ENCODE measurements at regions not wholly inside any gene's neighbourhood (a gene's known extent, or its start where the extent isn't known, plus 50 kb on each side); places are given as distances from the start of the nearest gene placed in this dataset.

- no peak for TF ChIP-seq POLR2AphosphoS5 (IDR thresholded peaks at IDR 0.05; ENCODE audit: borderline replicate concordance, low read depth, low read length)
- TF ChIP-seq EZH2 (IDR thresholded peaks at IDR 0.05): no peak
- TF ChIP-seq FOXP2 (optimal IDR thresholded peaks at IDR 0.05; ENCODE audit: control extremely low read depth, extremely low read length, insufficient read depth): no peak
These were observed 173.2 kb upstream of the GRIP1 start for GRCh38 chr12:66852091-66852490.

Data from SK-N-MC (cell line).